CD1c-positive myeloid dendritic cell (primary cell): ENCODE measurements at regions not wholly inside any gene's neighbourhood (a gene's known extent, or its start where the extent isn't known, plus 50 kb on each side); places are given as distances from the start of the nearest gene placed in this dataset.

Experiments used
- DNase-seq: peaks from one replicate; pipeline ENCODE4 v3.0.0-alpha.2; 2016; ENCODE audit errors: extremely low spot score

DNA sequence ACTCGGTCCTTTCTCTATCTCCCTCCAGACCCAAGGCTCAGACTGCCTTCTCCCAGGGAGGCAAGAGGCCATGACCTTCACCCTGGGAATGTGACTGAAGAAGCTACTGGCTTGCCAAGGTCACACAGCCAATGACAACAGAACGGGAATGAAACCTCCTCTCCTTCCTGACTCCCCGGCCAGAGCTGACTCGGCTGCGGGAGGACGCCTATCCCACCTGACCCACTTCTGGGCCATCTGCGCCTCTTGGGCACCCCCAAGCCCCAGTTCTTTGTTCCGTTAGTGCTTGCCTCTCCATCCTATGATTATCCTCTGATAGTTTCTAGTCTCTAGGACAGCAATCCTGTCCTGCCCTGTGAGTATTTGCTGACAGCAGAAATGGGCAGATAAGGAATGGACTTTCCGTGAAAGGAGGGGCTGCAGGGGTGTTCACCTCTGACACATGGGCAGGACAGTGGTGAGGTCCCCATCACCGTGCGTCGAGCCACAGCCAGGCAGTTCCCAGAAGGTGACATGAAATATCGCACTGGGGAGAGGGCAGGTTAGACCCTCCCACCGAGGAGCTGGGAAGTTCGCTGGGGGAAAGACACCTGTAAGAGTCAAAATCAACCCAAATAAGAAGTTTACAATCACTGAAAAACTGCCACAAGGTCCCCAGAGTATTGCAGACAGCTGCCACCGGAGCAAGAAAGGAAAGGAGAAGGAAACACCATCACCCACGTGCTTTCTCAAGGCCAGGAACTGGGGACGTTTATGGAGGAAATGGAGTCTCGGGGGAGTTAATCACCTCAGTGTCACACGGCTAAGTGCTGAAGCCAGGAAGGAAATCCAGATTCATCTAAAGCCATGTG, 63.0 kb downstream of the INSIG1 start:
- peak; percentile 57 for DNase-seq

DNA sequence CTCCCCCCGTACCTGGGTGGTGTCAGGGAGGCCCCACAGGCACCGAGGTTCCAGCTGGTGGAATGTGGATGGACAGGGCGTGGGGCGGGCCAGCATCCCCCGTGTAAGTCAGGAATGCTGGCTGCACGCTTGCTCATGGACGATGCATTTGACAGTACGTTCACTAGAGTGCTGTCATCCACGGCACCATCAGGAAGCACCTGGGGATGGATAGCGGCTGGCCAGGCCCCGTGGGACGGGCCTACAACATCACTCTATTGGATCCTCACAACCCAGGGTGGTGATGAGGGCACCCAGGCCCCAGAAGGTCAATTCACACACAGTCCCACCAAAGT, 63.6 kb downstream of the INSIG1 start:
- DNase-seq: no peak

DNA sequence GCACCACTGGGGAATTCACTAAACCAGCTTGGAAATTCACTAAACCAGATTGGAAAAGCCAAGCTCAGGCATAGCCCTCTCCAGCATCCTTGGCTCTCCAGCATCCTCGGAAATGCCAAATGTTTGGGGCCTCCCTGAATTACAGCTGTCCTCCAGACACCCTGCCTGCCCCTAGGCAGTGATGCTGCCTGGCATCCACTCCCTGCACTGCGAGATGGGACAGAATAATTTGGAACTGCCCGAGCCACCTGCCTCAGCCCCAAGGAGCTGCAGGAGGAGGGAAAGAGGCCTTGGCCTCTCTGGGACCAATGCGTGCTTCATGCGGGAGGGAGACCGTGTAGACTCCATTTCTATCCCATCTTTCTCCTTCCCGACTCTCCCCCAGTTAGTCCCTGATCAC, 64.3 kb downstream of the INSIG1 start:
- DNase-seq: no peak

- DNase-seq: no peak
Measured at GRCh38 chr7:155362380-155363145, 64.9 kb downstream of the INSIG1 start.

DNA sequence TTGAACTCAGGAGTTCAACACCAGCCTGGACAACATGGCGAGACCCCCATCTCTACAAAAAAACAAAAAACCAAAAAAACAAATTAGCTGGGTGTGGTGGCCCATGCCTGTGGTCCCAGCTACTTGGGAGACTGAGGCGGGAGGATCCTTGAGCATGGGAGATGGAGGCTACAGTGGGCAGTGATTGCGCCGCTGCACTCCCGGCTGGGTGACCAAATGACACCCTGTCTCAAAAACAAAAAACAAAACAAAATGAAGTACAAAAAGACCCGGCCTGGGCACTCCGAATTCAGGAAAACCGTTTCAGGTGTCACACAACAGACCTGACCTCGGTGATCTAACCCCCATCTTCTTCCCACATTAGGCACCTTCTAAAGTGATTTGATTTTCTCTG, 65.5 kb downstream of the INSIG1 start:
- no peak for DNase-seq

DNA sequence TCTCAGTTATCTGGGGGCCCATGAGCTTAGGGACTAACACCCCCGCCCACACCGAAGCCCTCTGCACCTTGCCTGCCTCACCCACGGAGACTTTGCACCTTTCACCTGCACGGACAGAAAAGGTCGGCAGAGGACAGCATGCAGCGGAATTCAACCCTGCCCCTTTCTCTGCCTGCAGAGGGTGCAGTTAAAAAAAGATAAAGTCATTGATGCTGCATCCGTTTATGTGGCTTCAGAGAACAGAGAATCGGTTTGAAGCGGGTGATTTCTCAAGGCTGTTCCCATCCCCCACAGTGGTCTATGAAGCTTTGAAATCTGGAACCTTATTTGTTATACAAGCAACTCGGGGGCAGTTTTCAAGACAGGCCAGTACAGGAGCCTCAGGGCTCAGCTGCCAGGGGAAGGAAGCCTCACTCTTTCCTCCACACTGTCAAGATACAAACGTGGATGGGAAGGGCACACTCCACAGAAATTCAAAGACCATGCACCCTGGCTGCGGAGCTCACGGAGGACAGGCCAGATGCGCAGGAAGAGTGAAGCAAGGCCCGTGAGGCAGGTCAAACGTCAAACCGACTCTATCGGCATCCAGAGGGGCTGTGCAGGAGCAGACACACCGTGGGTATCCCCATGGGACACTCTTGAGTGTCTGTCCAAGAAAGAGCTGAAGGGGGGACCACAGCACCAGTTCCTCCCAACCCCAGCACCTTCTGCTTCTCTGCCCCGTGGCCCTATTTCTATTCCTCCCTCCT, 66.3 kb downstream of the INSIG1 start:
- no peak for DNase-seq

DNA sequence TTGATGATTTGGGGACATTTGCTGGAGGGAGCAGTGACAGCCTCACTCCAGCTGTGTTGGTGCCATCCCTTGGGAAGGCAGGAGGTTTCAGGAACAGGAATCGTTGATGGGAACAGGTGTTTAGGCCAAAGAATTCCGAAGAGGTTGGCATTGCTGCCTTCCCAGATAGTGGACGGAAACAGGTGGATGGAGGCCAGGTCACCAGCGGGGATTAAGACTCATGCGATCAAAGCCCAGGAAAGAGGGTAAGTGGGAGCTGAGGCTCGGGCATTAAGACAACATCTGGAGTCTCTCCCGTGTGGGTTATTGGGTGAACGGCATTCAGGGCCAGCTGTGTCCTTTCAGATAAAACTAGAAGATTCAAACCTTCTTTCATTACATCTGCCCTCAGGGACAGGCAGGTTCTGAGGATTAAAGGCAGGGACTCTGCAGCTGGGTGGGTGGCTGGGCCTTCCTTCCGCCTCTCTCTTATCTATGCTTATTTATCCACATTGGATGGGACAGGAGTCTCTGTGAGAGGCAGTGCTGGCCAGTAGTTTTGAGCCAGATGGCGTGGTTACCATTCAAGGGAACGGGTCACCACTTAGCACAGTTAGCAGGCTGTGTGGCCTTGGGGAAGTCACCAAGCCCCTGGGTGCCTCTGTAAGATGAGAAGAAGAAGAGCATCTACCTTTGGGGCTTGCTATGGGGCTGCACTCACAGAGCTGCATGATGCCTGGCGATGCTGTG, 67.6 kb downstream of the INSIG1 start:
- no peak for DNase-seq

GRCh38 chr7:155368894-155369600, 71.4 kb downstream of the INSIG1 start:
- DNase-seq: no peak

GRCh38 chr7:155369766-155370165, 72.1 kb downstream of the INSIG1 start:
- no peak for DNase-seq

- DNase-seq: no peak
Measured at GRCh38 chr7:155371331-155371883, 73.7 kb downstream of the INSIG1 start.

- peak; percentile 60 for DNase-seq
Measured at GRCh38 chr7:155371884-155372781, 74.5 kb downstream of the INSIG1 start.

- DNase-seq: no peak
Measured at GRCh38 chr7:155372782-155373358, 75.2 kb downstream of the INSIG1 start.

DNA sequence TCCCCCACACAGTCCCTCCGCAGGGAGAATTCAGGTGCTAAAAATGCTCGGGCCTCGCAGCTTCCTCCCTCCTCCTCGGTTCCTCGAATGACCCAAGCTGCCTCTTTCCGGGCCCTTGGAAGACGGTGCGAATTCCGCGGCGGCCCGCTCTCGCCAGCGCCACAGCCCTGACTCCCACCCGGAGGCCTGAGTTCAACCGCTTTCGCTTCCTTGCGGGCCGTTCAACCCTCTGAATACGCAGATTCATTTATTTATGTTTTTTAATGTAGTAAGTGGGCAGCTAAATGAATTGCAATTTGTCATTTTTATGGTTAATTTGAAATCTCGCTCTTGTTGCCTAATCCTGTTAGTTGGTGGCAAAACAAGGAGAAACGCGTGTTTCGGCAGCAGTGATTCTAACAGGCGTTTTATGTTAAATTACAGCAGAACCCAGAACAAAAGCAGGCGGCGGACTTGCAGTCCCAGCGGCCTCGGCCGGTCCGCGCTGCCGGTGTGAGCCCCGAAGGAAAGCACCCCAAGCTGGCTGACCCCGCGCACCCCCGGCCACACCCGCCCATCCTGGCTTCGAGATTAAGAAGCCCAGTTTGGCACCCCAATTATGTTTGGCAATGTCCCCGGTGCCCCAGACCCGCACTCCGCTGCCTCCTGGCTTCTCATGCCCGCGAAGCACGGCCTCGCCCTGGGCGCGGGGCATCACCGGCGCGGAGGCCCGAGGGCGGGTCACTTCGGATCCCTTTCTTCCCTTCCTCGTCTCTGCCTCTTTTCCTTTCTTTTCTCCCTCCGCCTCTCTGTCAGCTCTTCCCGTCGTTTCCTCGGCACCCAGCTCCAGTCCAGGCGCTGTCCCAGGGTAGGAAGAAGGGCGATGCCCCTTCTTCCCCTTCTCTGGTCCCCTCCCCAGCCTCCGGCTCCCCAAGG, 75.9 kb downstream of the INSIG1 start:
- DNase-seq: peak; percentile 16

- peak; percentile 27 for DNase-seq
Measured at GRCh38 chr7:155374276-155375252, 76.9 kb downstream of the INSIG1 start.

GRCh38 chr7:155375337-155376277, 77.9 kb downstream of the INSIG1 start:
- peak; percentile 14 for DNase-seq
